ENCODE measurements at regions not wholly inside any gene's neighbourhood (a gene's known extent, or its start where the extent isn't known, plus 50 kb on each side); places are given as distances from the start of the nearest gene placed in this dataset.

- DNase-seq, result no peak
Observed at GRCh38 chr4:137722910-137723309, 190.6 kb upstream of the PCDH18 start.

- DNase-seq, result no peak
Observed at GRCh38 chr4:137711502-137711901, 179.2 kb upstream of the PCDH18 start.

- no peak for DNase-seq
Observed at GRCh38 chr4:137707626-137708025, 175.3 kb upstream of the PCDH18 start.

DNA sequence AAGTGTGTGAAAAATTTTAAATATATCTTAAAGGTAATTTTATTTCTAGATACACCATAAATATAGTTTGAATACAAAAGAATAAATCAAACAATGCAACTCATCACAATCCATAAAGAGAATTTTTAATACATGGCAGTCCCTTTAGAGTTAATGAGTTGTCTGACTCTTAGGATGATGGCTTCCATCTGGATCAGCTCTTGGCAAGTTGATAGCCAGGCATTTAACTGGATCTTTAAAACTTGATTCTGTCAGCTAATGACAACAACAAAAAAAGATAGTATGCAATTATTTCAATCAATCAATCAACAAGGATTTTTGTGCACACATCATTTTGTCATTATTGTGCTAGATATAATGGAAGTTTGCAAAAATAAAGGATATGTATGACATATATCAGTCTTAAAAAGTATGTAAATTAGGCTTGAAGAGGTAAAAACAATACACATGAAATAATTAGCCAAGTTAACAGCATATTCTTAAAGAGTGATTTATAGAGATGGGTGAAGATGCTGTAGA is 174.9 kb upstream of the PCDH18 start:
- DNase-seq, result peak; percentile 27

DNA sequence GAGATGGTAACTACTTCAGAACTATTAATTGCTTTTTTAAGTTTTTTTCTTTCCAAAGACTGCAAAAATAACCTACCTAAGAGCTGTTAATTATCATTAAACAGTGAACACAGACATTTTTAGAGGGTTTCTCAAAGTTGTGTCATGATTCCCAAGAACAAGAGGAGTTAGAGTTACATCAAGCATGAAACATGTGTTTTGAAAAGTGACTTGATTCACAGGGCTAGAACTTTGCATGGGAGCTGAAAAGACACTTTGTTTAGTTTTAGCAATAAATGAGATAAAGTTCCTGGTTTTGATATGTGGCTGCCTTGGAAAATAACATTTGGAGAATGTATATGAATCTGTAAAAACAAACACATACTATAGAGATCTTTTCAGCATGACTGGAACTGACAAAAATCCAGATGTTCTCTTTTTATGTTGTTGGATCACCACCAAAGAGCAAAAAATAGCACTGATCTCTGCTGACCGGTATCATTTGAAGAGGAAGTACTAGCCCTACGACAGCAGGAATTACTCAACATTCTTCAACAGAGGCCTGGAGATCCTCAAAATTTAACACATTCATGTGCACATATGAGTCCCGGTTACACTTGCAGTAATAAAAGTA is 173.0 kb upstream of the PCDH18 start:
- DNase-seq, result no peak

DNA sequence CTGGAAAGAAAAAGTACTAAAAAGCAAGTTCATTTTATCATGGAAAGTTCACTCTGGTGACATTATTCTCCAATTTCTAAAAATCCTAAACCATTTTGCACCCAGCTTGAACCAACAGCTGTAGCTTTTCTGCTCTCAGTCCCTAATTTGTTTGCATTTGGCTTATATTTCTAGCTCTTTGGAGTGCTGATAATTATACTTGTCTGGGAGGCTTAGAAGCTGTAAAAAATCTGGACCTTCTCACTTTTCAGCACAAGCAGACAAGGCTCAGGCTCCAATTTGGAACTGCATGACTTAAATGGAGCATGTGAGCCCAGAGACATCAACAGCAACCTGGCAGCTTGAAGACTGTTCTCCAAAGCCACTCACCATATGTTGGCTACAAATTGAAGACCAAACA is 170.9 kb upstream of the PCDH18 start:
- peak; percentile 83 for DNase-seq

GRCh38 chr4:137702512-137702911 is 170.2 kb upstream of the PCDH18 start:
- DNase-seq, result no peak

- no peak for DNase-seq
Observed at GRCh38 chr4:137701401-137701800, 169.1 kb upstream of the PCDH18 start.

DNA sequence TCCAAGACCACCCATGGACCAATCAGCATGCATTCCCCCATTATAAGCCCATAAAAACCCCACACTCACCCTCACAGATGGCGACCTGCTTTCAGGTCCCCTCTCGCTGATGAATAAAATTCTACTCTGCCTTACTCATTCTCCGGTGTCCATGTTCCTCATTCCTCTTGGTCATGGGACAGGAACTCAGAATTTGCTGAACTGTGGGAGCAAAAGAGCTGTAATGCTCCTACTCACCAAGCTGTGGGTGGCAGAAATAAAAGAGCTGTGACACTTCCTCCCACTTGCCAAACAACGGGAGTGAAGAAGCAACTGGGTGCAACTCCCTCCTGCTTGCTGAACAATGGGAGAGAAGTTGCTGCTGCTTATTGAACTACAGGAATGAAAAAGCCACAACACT is 168.5 kb upstream of the PCDH18 start:
- no peak for DNase-seq

- no peak for DNase-seq
Observed at GRCh38 chr4:137700072-137700471, 167.8 kb upstream of the PCDH18 start.

DNA sequence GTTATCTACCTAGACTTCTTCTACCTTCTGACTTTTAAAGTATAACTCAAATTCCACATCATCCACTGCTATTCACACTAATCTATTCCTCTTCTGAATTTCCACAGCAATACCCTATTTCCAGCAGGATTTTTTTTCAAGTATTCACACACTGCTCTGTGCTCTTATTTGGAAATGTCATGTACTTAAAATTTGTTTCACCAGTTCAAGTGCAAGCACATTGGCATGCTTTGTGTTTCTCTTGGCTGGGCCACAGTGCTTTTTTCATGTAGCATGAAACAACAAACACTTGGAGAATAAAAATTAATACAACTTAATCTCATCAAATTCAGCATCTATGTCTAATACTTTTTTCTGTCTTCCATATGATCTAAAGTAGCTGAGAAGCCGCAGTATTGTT is 161.8 kb upstream of the PCDH18 start:
- no peak for DNase-seq

- DNase-seq, result no peak
Observed at GRCh38 chr4:137693641-137694040, 161.3 kb upstream of the PCDH18 start.

DNA sequence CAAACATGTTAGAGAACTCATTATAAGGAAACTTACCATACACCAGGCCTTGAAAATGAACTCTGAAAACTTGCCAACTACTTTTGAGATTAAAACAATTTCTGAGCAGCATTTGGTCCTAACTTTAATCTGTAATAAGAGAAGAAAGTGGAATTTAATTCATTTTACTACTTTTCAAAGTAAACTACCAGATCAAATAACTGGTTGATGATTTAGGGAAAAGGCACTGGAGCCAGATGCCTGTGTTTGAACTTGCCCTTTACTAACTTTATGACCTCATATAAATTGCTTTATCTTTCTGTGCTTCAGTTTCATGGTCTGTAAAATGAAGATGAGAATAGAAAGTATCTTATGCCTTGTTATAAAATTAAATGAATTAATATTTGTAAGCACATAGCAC is 159.9 kb upstream of the PCDH18 start:
- DNase-seq, result no peak

DNA sequence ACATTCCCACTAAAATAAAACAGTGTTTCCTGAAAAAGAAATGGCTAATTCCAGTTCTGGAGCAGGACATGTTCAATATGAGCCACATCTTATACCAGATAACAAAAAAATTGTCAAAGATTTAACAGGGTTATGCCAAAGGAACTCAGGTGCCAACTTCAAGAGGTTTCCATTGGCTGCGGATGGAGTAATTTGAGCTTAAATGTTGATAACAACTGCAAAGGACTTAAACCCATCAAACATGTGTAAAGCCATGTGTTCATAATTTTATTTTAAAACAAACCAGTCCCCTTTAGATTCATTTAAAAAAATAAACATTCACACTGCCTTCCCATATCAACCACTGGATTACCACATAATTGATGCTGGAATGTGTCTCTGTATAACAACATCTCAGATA is 156.4 kb upstream of the PCDH18 start:
- no peak for DNase-seq

GRCh38 chr4:137685357-137685756 is 153.1 kb upstream of the PCDH18 start:
- DNase-seq, result no peak

GRCh38 chr4:137681081-137681480 is 148.8 kb upstream of the PCDH18 start:
- DNase-seq, result no peak

GRCh38 chr4:137678796-137679195 is 146.5 kb upstream of the PCDH18 start:
- DNase-seq, result no peak

- no peak for DNase-seq
Observed at GRCh38 chr4:137677863-137678262, 145.6 kb upstream of the PCDH18 start.

GRCh38 chr4:137676357-137676998 is 144.2 kb upstream of the PCDH18 start:
- DNase-seq, result no peak

GRCh38 chr4:137674066-137674465 is 141.8 kb upstream of the PCDH18 start:
- no peak for DNase-seq

DNA sequence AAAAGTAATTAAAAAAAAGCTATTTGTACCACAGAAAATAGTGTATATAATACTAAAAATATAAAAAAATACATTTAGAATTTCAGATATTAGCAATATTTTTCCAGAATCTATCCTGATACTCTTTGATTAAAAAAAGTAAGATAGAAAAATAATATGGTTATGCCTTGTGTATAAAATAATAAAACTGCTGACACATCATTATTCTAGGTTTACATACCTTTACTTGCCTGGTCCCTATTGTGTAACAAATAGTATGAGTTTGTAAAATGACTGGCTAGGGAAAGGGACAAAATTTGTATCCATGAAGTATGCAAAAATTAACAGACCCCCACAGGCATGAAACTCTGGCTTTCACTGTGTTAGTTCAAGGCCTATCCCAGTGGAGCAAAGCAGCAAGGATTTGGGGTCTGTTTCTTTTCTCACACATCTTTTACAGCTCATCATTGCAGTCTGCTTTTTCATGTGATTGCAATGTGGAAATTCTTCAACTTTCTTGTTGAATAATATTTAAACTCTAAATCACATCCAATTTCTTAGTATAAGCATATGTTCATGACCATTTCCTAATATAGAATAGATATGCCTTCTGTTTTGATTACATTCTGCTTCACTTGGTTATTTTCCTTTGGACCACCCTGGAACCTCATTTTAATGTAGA is 136.7 kb upstream of the PCDH18 start:
- DNase-seq, result no peak

GRCh38 chr4:137664416-137664815 is 132.1 kb upstream of the PCDH18 start:
- DNase-seq, result no peak

DNA sequence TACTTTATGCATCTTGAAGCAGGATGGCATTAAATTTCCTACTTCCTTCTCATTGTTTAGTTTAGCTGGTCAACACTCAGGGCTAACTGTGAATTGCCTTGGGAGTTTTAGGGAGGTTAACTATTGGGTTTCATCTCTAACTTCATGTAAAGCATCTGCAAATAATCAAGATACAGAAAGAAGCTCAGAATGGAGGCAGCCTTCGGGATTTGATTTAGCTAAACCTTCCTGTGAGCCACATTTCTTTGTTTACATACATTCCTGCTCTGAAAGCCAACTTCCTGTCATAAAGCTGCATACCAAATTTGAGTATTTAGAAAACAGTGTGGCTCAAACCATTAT is 131.7 kb upstream of the PCDH18 start:
- DNase-seq, result no peak

GRCh38 chr4:137663251-137664045 is 131.2 kb upstream of the PCDH18 start:
- DNase-seq, result no peak

Measured in NCI-H1417 treated with DMSO at 0.1 percent for 48 hours (cell line).